ENCODE measurements at regions not wholly inside any gene's neighbourhood (a gene's known extent, or its start where the extent isn't known, plus 50 kb on each side); places are given as distances from the start of the nearest gene placed in this dataset.

DNA sequence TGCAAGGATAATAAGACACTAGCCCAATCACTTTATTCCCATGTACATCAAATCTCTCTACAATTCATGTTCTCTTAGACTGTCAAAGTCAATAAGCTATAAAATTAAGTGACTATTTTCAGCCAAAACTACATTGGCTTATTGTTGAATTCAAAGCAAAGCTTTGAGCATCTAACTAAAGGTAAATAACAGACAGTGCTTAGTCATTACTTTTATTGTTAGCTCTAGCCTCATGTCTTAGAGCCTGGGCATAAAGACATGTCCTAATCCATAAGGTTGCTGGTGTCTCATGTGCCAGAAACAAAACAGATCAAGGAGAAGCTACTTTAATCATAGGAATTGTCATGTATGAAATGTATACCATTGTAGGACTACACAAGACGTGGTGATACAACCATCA, 103.1 kb upstream of the UNC5C start:
- TF ChIP-seq EZH2 (IDR thresholded peaks at IDR 0.05; ENCODE audit: borderline replicate concordance, low read depth, low read length, severe bottlenecking) (no peak), FOS (IDR thresholded peaks at IDR 0.05; ENCODE audit: borderline replicate concordance, insufficient read depth, low read length) (no peak), POLR2A (IDR thresholded peaks at IDR 0.05; ENCODE audit: low read depth, low read length) (no peak), GATA2 (IDR thresholded peaks at IDR 0.05; ENCODE audit: insufficient read depth, insufficient read length, low read depth, low read length) (no peak), POLR2AphosphoS5 (IDR thresholded peaks at IDR 0.05; ENCODE audit: insufficient read depth, low read depth, low read length) (no peak), MYC (IDR thresholded peaks at IDR 0.05; ENCODE audit: low read depth, low read length) (no peak), JUN (IDR thresholded peaks at IDR 0.05; ENCODE audit: borderline replicate concordance, insufficient read depth, insufficient read length, low read depth) (no peak)
- TF ChIP-seq, protein P1, sequence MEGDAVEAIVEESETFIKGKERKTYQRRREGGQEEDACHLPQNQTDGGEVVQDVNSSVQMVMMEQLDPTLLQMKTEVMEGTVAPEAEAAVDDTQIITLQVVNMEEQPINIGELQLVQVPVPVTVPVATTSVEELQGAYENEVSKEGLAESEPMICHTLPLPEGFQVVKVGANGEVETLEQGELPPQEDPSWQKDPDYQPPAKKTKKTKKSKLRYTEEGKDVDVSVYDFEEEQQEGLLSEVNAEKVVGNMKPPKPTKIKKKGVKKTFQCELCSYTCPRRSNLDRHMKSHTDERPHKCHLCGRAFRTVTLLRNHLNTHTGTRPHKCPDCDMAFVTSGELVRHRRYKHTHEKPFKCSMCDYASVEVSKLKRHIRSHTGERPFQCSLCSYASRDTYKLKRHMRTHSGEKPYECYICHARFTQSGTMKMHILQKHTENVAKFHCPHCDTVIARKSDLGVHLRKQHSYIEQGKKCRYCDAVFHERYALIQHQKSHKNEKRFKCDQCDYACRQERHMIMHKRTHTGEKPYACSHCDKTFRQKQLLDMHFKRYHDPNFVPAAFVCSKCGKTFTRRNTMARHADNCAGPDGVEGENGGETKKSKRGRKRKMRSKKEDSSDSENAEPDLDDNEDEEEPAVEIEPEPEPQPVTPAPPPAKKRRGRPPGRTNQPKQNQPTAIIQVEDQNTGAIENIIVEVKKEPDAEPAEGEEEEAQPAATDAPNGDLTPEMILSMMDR (IDR thresholded peaks at IDR 0.05; ENCODE audit: extremely low read depth in 1 of 2, insufficient read depth in 1 of 2, low read depth in 1 of 2, low read length in 2 of 2) = no peak
- TF ChIP-seq, protein P2, sequence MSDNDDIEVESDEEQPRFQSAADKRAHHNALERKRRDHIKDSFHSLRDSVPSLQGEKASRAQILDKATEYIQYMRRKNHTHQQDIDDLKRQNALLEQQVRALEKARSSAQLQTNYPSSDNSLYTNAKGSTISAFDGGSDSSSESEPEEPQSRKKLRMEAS (IDR thresholded peaks at IDR 0.05; ENCODE audit: insufficient read depth, insufficient read length) = no peak

More for the DNA sequence above, 103.1 kb upstream of the UNC5C start:
- dilution Hi-C loops (cut with MboI; ENCODE audit: extremely low pct_ligation_motif_present, low sequenced_read_pairs) (no loop called here), intact Hi-C loops (cut with micrococcal nuclease) (no loop called here)
- ChIA-PET CTCF (interaction anchor here (1.7 kb wide), 1 partner anchor 15 kb away, joined by 7 read pairs; no protein-coding TSS in a partner anchor), POLR2A (no interaction called here)
- no peaks in the 10 kb centered on the region for H3K9me1 ChIP-seq (replicated peaks; ENCODE audit: control insufficient read depth, extremely low read depth, insufficient read depth, low read length)
- H3K27ac ChIP-seq (ENCODE audit: insufficient read depth, low read depth, low read length) = no peak overlapping the region
- DNase-seq (ENCODE audit: low read depth, low spot score) = no peak
- FAIRE-seq = no peak
- H4K20me1 ChIP-seq (replicated peaks; ENCODE audit: control insufficient read depth, extremely low read depth, insufficient read depth, low read length) = no peaks in the 10 kb centered on the region
- H3K36me3 ChIP-seq (ENCODE audit: control insufficient read depth in 2 of 2, extremely low read depth in 1 of 2, insufficient read depth in 2 of 2, low read length in 2 of 2) = no peaks in the 10 kb centered on the region
- no peak overlapping the region for H3K4me2 ChIP-seq (ENCODE audit: insufficient read depth, low read length)
- H3K9ac ChIP-seq (replicated peaks; ENCODE audit: extremely low read depth, insufficient read depth, low read length) = no peak overlapping the region
- H3K79me2 ChIP-seq (ENCODE audit: control insufficient read depth, insufficient read depth, low read length) = no peaks in the 10 kb centered on the region
- peaks cover 2% of the 10 kb centered on the region for H3K4me1 ChIP-seq (ENCODE audit: control insufficient read depth, extremely low read depth, insufficient read depth, low read length)
- no peaks in the 10 kb centered on the region for H3K9me3 ChIP-seq (replicated peaks; ENCODE audit: control insufficient read depth, insufficient read depth, low read length)
- no peak overlapping the region for H2AFZ ChIP-seq (ENCODE audit: low read depth, low read length)
- H3K27me3 ChIP-seq (ENCODE audit: control insufficient read depth in 2 of 2, insufficient read depth in 2 of 2, low read length in 2 of 2) = no peaks in the 10 kb centered on the region
- no peak overlapping the region for H3K4me3 ChIP-seq (replicated peaks in 1 of 3; ENCODE audit: insufficient read depth in 1 of 3, low read depth in 1 of 3, low read length in 3 of 3)
- no TSS peak for BruUV-seq (replicated peaks)

Data from endothelial cell of umbilical vein (primary cell).